Transverse colon (tissue), 4 donors: ENCODE measurements at regions not wholly inside any gene's neighbourhood (a gene's known extent, or its start where the extent isn't known, plus 50 kb on each side); places are given as distances from the start of the nearest gene placed in this dataset.

Experiments used
- CTCF ChIP-seq, 5 experiments: fragments of 200-600 bp in 3 of 5; fragments of 450-650 bp in 2 of 5; sonication (generic) in 3 of 5; IDR thresholded peaks; 1 replicate in 2 of 5; 2 replicates in 3 of 5; pipeline ENCODE4 v1.5.1; 2016 to 2017; ENCODE audit warnings: antibody characterized with exemption in 5 of 5, inconsistent platforms in 3 of 5, mild to moderate bottlenecking in 2 of 5, moderate library complexity in 1 of 5
- EP300 ChIP-seq: sonication (generic); formaldehyde crosslinking; IDR thresholded peaks from one replicate; pipeline ENCODE4 v1.6.1; 2017; ENCODE audit warnings: antibody characterized with exemption, low read depth
- POLR2A ChIP-seq: fragments of 450-650 bp; IDR thresholded peaks from one replicate; pipeline ENCODE4 v1.6.1; 2016; ENCODE audit warnings: antibody characterized with exemption, mild to moderate bottlenecking, moderate library complexity
- POLR2AphosphoS5 ChIP-seq, 3 donors: sonication (generic); formaldehyde crosslinking; IDR thresholded peaks; one replicate each; pipeline ENCODE4 v1.6.1; 2016; ENCODE audit warnings: antibody characterized with exemption in 3 of 3

GRCh38 chr11:36817336-36817965 is 219.4 kb upstream of the RAG2 start:
- TF ChIP-seq POLR2A (no peak), CTCF (IDR thresholded peaks at IDR 0.05) (no peak), POLR2AphosphoS5 (IDR thresholded peaks at IDR 0.05) (no peak), EP300 (no peak)
